Keratinocyte (primary cell): ENCODE measurements at regions not wholly inside any gene's neighbourhood (a gene's known extent, or its start where the extent isn't known, plus 50 kb on each side); places are given as distances from the start of the nearest gene placed in this dataset.

Experiments
- DNase-seq: peaks from one replicate; pipeline ENCODE4 v3.0.0-alpha.2; 2011; ENCODE audit warnings: low read depth, missing footprints, low spot score
- FAIRE-seq: peaks from 2 replicates; lab custom pipeline; 2011; peaks lifted over from hg19 to GRCh38; lab: Jason Lieb, UNC
- H2AFZ ChIP-seq: 2 replicates; pipeline ENCODE4 v1.6.0; 2012; ENCODE audit warnings: low read length, control low read depth, inconsistent platforms; ENCODE audit not compliant: control insufficient read depth
- H3K27ac ChIP-seq: 2 replicates; pipeline ENCODE4 v1.5.1; 2011; ENCODE audit warnings: low read length; ENCODE audit not compliant: control insufficient read depth, insufficient read depth
- H3K27me3 ChIP-seq: 3 replicates; pipeline ENCODE4 v1.6.0; 2011; ENCODE audit warnings: low read length; ENCODE audit not compliant: control insufficient read depth, insufficient read depth; ENCODE audit errors: extremely low read depth
- H3K36me3 ChIP-seq, 2 experiments: 2 replicates in 1 of 2; 3 replicates in 1 of 2; pipeline ENCODE4 v1.5.1; 2011; ENCODE audit warnings: low read length in 2 of 2, mild to moderate bottlenecking in 1 of 2; ENCODE audit not compliant: control insufficient read depth in 2 of 2, insufficient read depth in 2 of 2; ENCODE audit errors: extremely low read depth in 1 of 2
- H3K4me1 ChIP-seq: 3 replicates; pipeline ENCODE4 v1.5.1; 2011; ENCODE audit warnings: low read length; ENCODE audit not compliant: control insufficient read depth, insufficient read depth; ENCODE audit errors: extremely low read depth
- H3K4me2 ChIP-seq: 3 replicates; pipeline ENCODE4 v1.6.0; 2011; ENCODE audit warnings: low read depth, low read length; ENCODE audit not compliant: control insufficient read depth, insufficient read depth; ENCODE audit errors: extremely low read depth
- H3K4me3 ChIP-seq, 3 experiments: fragments of 200-600 bp in 1 of 3; sonication (generic) in 1 of 3; 2 replicates in 2 of 3; 3 replicates in 1 of 3; pipeline ENCODE4 v1.5.1; 2011 to 2016; ENCODE audit warnings: low read length in 3 of 3, mild to moderate bottlenecking in 3 of 3, control low read depth in 2 of 3, inconsistent platforms in 1 of 3, low read depth in 1 of 3, mixed read lengths in 1 of 3, mixed run types in 1 of 3, moderate library complexity in 1 of 3; ENCODE audit not compliant: control insufficient read depth in 2 of 3, insufficient read depth in 2 of 3; ENCODE audit errors: extremely low read depth in 1 of 3
- H3K79me2 ChIP-seq: 2 replicates; pipeline ENCODE4 v1.6.0; 2012; ENCODE audit warnings: low read length; ENCODE audit not compliant: control insufficient read depth, insufficient read depth
- H3K9ac ChIP-seq: 3 replicates; pipeline ENCODE4 v1.6.0; 2011; ENCODE audit warnings: low read length; ENCODE audit not compliant: control insufficient read depth, insufficient read depth; ENCODE audit errors: extremely low read depth
- H3K9me1 ChIP-seq: 3 replicates; pipeline ENCODE4 v1.6.0; 2011; ENCODE audit warnings: low read length; ENCODE audit not compliant: control insufficient read depth, insufficient read depth; ENCODE audit errors: extremely low read depth
- H3K9me3 ChIP-seq: 2 replicates; pipeline ENCODE4 v1.5.1; 2012; ENCODE audit warnings: low read depth, low read length; ENCODE audit not compliant: control insufficient read depth
- H4K20me1 ChIP-seq: 3 replicates; pipeline ENCODE4 v1.6.0; 2011; ENCODE audit warnings: low read length; ENCODE audit not compliant: control insufficient read depth, insufficient read depth; ENCODE audit errors: extremely low read depth
- CTCF ChIP-seq, 3 experiments: IDR thresholded peaks in 1 of 3; conservative IDR thresholded peaks in 1 of 3; optimal IDR thresholded peaks in 1 of 3; 2 replicates in 2 of 3; 3 replicates in 1 of 3; pipeline versions ENCODE3 to v1.5.1; 2011; ENCODE audit warnings: low read length in 3 of 3, mild to moderate bottlenecking in 3 of 3, moderate library complexity in 2 of 3, control low read depth in 1 of 3, inconsistent platforms in 1 of 3; ENCODE audit not compliant: insufficient read depth in 2 of 3; ENCODE audit errors: extremely low read depth in 1 of 3
- EZH2 ChIP-seq: IDR thresholded peaks from one replicate; pipeline ENCODE4 v1.6.1; 2012; ENCODE audit warnings: inconsistent platforms, mild to moderate bottlenecking, low read length, moderate library complexity
- dilution Hi-C: fragments of 300-500 bp; cut with MboI; formaldehyde crosslinking; loops from one replicate; pipeline ENCODE4 v1.7.0; 2020; ENCODE audit warnings: low sequenced_read_pairs; ENCODE audit not compliant: extremely low pct_ligation_motif_present

- H3K79me2 ChIP-seq: no peaks in the 10 kb centered on the region
- H3K4me1 ChIP-seq: no peaks in the 10 kb centered on the region
- H3K4me2 ChIP-seq: no peak overlapping the region
- no peak overlapping the region for H3K9ac ChIP-seq
- no peaks in the 10 kb centered on the region for H3K9me3 ChIP-seq
- H4K20me1 ChIP-seq: no peaks in the 10 kb centered on the region
- no peaks in the 10 kb centered on the region for H3K27me3 ChIP-seq
- dilution Hi-C loops: no loop called here
- no peak overlapping the region for H2AFZ ChIP-seq
- no peaks in the 10 kb centered on the region for H3K36me3 ChIP-seq
- H3K4me3 ChIP-seq: no peak overlapping the region
- TF ChIP-seq CTCF (optimal IDR thresholded peaks at IDR 0.05 in 1 of 3, IDR thresholded peaks at IDR 0.05 in 1 of 3, conservative IDR thresholded peaks at IDR 0.05 in 1 of 3; ENCODE audit: extremely low read depth in 1 of 3, insufficient read depth in 2 of 3, low read length in 3 of 3) (no peak), EZH2 (no peak)
- H3K27ac ChIP-seq: no peak overlapping the region
- no peak for FAIRE-seq
- no peak for DNase-seq
- no peaks in the 10 kb centered on the region for H3K9me1 ChIP-seq
Measured at GRCh38 chr20:11672959-11673358, 244.7 kb upstream of the BTBD3 start.

- Histone ChIP-seq H3K27me3 (no peaks in the 10 kb centered on the region), H3K4me2 (no peak overlapping the region), H3K4me3 (no peak overlapping the region), H3K79me2 (no peaks in the 10 kb centered on the region), H3K9ac (no peak overlapping the region), H3K4me1 (no peaks in the 10 kb centered on the region), H3K9me3 (no peaks in the 10 kb centered on the region), H3K9me1 (no peaks in the 10 kb centered on the region), H4K20me1 (no peaks in the 10 kb centered on the region), H3K27ac (no peak overlapping the region), H3K36me3 (no peaks in the 10 kb centered on the region), H2AFZ (no peak overlapping the region)
- no peak for TF ChIP-seq CTCF (optimal IDR thresholded peaks at IDR 0.05 in 1 of 3, IDR thresholded peaks at IDR 0.05 in 1 of 3, conservative IDR thresholded peaks at IDR 0.05 in 1 of 3; ENCODE audit: extremely low read depth in 1 of 3, insufficient read depth in 2 of 3, low read length in 3 of 3)
- TF ChIP-seq EZH2: no peak
- dilution Hi-C loops: no loop called here
- DNase-seq (no peak), FAIRE-seq (no peak)
Measured at GRCh38 chr20:11675920-11676629, 241.6 kb upstream of the BTBD3 start.
